Activated CD4-positive, alpha-beta T cell treated with anti-CD3 and anti-CD28 coated beads, Interleukin-10, Interleukin-2, amounts not matched to agents 100 ng/mL and 50 ng/mL, durations not matched to agents 16 hours and 8 hours (primary cell): ENCODE measurements at regions not wholly inside any gene's neighbourhood (a gene's known extent, or its start where the extent isn't known, plus 50 kb on each side); places are given as distances from the start of the nearest gene placed in this dataset.
"Not testable (repeated sequence)": the region's sequence is repeated elsewhere in the genome, so short reads cannot be mapped to it uniquely, and the experiment has no call there.

Source experiments
- DNase-seq: peaks from one replicate; pipeline ENCODE4 v3.0.0-alpha.2; 2020

DNA sequence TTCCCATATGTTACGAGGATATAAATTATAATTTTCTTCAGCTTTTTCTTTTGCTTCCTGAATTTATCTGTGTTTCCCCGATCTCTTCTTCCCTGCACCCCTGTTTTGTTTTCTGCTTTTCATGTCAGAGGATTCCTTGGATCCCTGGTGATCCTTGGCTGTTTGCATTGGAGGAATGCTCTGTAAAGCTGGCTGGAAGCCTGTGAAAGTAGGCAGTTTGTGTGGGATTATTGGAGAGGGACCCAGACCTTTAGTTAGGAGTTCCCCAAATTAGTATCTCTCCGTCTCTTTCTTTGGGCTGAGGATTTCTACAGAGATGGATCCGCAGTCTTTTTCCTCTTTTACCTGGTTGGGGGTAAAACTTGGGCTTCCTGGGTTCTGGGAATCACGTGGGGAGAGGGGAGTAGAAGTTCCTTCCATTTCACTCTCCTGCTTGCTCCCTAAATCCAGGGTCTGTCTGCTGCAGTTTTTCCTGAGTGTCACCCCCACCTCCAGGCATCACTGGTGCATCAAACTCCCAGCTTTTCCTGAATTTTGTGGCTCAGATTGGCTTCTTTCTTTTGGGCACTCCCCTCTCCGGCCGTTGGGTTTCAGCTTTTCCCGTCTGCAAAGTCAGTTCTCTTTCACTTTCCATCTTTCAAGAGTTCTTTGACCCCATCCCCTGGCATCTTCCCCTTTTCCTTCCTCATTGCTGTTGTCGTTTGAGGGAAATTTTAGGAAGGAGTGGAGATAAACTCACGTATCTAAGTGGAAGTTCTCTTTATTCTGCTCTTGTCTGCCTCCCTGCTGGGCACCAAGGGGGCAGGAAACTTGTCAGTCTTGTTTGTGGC lies 79.1 kb upstream of the ALX4 start:
- no peak for DNase-seq

DNA sequence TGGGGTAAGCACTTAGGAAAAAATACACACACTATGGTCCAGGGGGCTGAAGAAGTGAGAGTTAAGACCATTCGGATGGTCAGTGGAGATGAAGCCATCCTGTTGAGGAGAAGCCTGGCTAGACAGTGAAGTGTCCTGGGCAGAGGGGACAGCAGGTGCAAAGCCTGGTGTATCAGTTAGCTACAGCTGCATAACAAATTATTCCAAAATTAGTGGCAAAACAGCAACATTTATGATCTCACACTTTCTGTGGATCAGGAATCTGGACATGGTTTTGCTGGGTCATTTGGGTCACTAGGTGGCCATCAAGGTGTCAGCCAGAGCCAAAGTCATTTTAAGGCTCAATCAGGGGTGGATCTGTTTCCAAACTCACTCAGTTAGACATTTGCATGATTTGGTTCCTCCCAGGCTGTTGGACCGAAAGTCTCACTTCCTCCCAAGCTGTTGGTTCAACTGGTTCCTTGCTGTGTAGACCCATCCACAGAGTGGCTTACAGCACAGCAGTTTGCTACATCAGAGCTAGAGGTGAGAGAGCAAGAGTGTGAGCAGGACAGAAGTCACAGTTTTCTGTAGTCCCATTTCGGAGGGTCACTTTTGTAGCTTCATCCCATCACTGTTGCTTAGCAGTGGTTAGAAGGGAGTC lies 80.1 kb upstream of the ALX4 start:
- DNase-seq: no peak

DNA sequence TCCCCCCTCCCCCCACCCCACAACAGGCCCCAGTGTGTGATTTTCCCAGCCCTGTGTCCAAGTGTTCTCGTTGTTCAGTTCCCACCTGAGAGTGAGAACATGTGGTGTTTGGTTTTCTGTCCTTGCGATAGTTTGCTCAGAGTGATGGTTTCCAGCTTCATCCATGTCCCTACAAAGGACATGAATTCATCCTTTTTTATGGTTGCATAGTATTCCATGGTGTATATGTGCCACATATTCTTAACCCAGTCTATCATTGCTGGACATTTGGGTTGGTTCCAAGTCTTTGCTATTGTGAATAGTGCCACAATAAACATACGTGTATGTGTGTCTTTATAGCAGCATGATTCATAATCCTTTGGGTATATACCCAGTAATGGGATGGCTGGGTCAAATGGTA lies 81.1 kb upstream of the ALX4 start:
- DNase-seq: not testable (repeated sequence)

DNA sequence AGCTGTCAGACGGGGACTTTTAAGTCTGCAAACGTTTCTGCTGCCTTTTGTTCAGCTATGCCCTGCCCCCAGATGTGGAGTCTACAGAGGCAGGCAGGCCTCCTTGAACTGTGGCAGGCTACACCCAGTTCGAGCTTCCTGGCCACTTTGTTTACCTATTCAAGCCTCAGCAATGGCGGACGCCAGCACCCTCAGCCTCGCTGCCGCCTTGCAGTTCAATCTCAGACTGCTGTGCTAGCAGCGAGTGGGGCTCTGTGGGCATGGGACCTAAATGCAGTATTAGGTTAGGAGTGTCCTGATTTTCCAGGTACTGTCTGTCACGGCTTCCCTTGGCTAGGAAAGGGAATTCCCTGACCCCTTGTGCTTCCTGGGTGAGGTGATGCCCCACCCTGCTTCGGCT lies 86.8 kb upstream of the ALX4 start:
- not testable (repeated sequence) for DNase-seq

DNA sequence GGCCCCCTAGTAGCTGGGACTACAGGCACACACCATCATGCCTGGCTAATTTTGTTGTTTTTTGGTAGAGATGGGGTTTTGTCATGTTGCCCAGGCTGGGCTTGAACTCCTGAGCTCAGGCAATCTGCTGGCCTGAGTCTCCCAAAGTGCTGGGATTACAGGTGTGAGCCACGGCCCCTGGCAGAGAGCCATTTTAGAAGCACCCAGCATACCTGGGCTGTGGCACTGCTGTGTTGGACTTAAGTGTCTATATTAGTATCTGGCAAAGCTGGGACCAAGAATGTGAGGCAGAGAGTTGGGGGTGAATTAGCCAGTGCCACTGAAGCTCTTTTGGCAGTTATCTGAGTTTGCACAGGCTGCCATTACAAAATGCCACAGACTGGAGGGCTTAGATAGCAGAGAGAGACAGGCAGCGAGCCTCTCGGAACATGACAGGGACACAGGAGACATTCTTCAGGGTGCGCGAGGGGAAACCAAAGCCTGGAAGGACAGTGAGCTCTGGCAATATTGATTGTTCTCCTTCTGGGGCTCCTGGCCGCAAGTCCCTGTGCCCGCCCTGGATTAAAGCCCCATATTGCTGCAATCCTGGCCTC lies 87.7 kb upstream of the ALX4 start:
- DNase-seq: no peak

DNA sequence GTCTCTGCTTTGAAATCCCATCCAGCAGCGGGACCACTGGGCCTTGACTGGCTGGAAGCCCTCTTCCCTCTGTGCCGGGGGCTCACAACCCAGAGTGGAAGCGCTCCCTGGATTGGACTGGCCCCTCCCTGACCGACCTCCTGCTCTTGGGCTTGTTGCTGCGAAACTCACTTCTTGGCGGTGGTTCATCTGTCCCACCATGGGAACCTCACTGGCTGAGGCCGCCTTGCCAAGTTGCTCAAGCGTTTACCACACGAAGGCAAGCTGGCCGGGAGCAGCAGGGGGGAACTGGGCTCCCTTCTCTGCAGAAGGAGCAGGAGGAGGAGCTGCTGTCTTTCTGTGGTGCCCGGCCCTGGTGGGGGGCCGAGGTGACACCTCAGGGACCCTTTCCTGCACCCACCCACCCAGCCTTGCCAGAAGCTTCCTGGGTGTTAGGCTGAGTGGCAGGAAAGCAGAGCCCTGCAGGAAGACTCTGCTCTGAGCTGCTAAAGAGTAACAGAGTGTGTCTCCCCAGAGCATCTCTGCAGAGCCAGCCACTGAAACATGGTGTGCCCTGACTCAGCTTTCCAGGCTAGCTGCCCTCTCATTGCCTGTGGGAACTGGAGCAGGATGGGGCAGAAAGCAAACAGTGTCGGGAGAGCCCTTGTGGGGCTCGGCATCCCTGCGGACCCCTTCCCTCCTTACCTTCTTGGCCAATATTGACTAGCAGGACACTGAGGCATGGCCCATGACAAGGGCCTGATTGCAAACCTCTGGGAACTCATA lies 88.5 kb upstream of the ALX4 start:
- no peak for DNase-seq

DNA sequence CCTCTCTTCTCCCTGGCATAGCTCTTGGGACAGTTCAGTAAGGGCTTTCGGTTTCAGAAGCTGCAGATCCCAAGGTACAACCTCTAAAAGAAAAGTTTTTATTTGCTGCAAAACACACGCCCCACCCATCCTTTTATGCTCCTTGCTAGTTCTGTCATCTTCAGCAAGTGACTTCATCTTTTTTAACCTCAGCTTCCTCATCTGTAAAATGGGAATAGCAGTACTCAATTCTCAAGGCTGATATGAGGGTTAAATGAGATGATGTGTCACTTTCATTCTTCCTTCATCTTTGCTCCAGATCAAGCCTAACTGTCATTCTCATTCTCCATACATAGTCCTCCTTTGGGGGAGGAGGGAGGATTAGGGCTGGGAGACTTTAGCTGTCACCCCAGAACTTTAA lies 90.0 kb upstream of the ALX4 start:
- DNase-seq: peak; percentile 6

DNA sequence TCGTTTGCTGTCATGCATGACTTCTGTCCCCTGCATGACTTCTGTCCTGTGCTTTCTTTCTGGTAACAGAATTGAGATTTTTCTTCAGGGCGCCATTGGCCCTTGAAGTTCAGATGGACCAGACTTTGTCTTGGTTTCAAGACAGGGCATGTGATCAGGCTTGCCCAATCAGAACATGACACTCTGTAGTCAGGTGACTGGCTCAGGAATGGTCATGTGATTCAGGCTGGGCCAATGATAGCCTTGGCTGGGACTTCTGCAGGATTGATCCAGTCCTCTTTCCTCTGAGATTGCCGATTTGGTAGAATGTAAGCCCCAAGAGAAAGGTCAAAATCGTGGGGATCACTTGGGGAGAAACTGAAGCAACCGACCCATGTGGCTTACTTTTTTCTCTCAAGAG lies 90.5 kb upstream of the ALX4 start:
- DNase-seq: no peak

DNA sequence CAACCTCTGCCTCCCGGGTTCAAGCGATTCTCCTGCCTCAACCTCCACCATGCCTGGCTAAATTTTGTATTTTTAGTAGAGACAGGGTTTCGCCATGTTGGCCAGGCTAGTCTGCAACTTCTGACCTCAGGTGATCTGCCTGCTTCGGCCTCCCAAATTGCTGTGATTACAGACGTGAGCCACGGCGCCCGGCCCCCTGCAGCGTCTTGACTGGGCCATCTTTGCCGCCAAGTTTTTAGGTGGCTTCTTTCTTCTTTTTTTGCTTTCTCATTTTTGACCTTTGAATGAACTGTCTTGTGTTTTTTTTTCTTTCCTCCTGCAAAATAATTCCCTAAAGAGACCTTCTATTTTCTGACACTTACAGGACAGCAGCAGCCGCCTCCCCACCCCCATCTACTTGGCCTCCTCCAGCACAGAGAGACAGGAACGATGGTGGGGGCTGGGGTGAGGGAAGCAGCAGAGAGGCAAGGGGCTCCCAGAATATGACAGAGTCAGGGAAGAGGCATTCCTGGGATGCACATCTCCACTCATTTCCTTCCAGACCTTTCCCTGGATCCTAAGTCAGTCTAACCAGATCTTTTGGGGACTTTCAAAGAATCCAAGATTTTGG lies 92.6 kb upstream of the ALX4 start:
- DNase-seq: no peak

DNA sequence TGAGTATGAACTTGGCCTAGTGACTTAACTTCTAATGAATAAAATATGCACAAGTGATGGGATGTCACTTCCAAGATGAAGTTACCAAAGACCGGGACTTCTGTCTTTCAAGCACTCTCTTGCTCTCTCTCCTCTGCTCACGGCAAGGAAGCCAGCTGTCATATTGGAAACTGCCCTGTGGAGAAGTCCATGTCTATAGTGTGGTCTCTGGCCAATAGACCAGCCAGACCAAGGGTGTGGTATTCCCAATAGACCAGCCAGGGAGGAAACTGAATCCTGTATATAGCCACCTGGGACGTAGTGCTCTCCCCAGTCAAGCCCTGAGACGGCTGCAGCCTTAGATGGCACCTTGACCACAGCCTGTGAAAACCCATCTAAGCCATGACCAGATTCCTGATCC lies 93.2 kb upstream of the ALX4 start:
- no peak for DNase-seq

DNA sequence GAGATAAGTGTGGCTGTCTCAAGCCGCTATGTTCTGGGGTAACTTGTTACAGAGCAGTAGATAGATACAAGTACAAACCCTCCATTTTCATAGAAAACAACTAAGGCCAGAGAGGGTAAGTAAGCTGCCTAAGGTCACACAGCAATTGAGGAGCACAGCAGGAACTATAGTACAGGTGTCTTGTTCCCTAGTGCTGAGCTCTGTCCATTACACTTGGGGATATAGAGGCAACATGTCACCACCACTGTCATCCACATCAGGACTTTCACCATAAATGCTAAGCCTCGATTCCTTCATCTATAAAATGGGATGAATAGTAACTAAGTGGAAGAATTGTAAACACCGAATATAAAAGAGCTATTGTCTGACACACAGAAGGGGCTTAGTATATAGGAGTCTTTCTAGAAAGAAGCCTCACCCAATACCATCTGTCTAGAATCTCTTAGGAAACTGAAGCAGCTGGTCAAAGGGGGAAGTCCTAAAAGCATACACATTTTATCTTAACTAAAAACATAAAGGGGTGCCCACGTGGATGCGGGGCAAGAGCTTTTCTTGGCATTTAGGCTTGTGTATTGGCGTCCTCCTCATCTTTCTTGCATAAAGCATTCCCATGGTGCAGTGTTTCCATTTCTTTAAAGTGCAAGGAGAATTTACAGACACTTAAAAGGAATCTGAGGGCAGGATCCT lies 93.8 kb upstream of the ALX4 start:
- DNase-seq: no peak

DNA sequence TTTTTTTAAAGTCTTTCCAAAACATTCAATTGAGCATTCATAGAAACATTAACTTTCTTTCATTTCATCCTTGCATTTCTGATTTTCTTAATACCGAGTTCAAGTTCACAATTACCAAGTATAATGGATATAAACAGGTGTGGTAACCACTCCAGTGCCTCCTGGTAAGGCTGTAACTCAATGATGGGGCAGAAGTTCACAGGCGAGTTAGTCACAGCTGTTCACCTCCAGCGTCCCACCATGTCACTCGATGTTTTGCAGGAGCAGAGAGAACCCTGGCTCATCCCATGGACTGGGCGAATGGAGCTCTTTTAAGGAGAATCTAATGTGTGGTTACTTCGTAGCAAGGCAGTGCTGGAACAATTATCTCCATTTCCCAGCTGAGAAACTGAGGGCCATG lies 94.4 kb upstream of the ALX4 start:
- DNase-seq: no peak

DNA sequence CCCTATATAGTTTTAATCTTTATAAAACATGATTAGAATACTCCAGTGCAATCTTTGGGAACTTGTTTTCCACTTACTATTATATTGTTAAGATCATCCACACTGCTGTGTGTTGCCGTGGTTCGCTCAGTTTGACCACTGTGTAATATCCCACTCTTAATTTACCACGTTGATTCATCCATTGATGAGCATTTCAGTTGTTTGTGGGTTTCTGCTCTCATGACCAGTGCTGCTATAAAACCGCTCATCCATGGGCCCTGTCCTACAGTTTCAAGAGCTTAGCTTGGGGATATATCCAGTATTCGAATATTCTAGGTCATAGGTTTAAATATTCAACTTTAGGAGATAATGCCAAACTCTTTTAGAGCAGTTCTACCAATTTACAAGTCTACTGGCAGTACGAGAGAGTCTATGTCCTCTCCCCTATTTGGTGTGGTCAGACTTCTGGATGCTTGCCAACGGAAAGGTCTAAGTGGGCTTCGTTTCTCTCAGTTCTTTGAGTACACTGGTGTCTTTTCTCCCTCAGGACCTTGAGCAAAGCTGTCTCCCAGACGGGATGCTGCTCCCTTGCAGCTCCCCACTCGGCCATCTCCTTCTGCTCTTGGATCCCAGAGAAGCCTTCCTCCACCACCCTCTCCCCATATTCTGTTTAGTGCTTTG lies 94.9 kb upstream of the ALX4 start:
- DNase-seq: no peak

DNA sequence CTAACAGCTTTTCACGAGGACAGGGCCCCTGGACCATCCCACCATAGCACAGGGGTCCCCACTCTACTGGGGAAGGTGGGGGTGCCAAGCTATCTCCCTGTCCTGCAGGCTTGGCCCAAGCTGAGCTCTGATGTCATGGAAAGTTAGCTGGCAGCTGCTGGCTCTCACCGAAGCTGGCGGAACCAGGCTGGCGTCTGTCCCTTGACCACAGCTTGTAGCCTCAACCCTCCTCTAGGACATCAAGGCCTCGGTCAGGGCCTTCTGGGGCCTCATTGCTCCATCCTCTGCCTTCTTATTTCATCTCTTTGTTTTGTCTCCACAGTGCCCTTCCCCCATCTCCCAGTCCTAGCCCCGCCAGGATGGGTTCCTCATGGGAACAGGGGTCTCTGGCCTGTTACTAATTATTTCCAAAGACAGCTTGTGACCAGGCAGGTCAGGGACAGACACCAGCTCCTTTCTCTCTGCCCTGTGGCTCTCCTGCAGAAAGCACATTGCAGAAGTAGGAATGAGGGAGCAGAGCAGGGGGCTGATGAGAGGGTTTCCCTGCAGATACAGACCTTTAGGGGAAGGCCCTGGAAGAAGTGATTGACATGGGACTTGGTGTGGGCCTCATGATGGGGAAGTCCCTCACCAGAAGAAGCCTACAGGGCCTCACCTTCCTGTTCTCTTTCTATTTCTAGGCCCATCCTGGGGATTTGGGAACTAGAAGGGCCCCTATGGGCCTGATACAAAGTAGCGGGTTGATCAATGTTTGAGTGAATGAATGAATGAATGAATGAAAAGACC lies 97.5 kb upstream of the ALX4 start:
- DNase-seq: no peak

DNA sequence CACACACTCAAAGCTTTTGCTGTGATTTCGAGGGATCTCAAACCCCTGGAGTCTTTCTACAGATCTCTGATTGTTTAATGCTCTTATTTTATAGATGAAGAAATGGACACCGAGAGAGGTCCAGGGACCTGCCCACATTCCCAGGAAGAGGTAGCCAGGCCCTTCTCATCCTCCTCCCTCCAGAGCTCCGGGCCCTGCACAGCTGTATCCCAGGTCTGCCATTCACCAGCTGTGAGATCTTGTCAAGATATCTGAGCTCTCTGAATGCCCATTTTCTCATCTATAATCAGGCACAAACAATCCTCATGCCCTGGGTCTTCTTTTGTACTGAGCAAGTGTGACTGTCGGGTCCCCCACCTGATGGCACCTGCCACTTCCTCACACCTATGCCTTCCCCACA lies 98.2 kb upstream of the ALX4 start:
- DNase-seq: no peak

DNA sequence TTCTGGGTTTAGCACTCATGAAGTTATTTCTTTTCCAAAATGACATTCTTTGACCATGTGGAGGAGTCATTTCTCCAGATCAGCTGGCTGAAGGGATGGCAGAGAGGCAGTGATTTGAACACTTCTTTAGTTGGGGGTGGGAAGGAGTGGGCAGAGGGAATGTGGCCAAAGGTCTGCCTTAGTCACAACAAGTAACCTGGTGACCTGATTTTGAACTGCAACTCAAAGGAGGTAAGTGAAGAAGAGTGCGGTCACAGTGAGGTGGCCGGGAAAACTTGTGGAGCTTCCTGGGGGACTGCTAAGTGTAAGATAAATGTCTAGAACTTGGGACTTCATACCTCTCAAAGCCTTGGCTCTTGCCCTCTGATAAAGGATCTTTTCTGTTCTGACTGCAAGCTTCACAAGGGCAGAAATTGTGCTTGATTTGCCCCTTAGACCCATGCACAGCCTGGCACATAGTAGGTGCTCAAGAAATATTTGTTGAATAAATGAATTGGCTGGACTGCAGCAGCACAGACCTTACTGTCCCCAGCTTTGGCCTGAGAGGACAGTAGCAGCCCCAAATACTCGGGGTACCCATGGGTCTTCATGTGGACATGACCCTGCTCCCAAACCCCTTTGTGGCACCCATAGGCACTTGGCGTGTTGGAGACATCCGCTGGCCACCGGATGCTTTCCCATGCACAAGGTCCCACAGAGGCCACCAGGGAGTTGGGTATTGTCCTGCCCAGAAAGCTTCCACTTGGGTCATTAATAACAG lies 99.0 kb upstream of the ALX4 start:
- no peak for DNase-seq

DNA sequence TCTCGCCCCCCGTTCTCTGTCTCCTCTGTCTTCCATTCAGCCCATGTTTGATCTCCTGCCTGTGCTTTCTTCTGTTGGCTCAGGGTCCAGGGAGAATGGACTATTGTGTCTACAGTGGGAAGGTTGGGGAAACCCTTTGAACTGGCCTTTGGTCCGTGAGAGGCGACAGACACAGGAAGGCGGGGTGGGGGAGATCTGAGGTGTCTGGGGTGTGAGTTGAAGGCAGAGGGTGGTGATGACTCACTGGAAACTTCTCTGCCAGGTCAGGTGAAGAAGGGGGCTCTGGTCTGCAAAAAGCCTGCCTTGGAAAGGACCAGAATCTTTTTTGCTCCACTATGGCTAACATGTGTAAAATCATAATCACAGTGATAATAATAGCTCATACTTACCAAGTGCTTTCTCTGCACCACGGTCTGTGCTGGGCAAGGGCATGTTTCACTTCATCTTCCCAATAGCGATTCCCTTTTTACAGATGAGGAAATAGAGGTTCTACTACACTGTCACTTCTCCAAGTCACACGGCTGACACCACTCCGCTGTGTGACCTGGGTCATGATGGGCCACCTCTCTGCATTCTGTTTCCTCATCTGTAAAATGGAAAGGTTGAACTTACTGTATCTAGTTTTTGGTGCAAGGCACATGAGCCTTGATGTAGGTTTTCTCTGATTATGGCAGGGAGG lies 99.8 kb upstream of the ALX4 start:
- no peak for DNase-seq

DNA sequence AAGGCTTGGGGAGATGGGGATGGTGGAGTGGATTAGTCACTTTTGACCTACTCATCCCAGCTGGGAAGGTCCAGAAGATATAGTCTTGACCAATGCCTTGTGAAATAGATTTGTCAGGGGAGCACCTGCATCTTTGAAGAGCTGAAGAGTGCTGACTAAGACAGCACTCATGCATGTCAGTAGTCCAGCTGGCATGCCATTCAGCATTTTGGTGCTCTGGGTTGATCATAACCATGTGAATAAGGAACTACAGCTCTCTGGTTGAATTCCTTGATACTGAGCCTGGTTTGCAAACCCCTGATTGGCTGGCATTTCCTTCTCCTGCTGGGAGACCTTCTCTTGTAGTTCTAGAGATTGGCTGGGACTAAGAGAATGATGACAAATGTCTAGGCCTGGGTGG lies 106.8 kb upstream of the ALX4 start:
- DNase-seq: no peak

DNA sequence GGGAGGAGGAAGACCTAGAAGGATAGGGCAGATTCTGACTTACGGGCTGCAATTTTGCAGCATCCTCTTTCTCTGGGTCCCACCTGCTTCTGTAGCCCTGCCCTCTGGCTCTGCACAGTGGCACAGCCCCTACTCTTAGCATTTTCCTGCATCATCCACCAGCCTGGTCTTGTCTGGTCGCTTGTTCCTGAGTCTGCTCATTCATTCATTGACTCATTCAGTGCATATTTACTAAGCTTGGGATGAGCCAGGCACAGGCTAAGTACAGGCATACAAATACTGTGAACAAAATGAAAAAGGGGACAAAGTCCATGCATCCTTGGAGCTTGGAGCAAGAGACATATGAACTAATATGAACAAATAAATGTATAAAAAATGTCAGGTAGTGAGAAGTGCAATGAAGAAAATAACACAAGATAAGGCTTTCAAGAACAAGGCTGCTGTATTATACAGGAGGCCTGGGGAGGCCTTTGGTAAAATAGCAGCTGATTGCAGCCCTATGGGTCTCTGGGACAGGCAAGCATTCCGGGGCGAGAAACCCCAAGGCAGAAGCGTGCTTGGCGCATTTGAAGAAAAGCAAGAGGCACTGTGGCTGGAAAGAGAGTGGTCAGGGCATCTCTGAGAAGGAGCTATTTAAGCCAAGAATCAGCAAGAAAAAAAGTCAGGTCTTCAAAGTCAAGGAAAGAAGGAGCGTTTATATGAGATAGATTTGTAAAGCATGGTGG lies 108.0 kb upstream of the ALX4 start:
- no peak for DNase-seq
